Caki2 (cell line): ENCODE measurements at regions not wholly inside any gene's neighbourhood (a gene's known extent, or its start where the extent isn't known, plus 50 kb on each side); places are given as distances from the start of the nearest gene placed in this dataset.
"Not testable (repeated sequence)": the region's sequence is repeated elsewhere in the genome, so short reads cannot be mapped to it uniquely, and the experiment has no call there.

Experiments
- DNase-seq: peaks from one replicate; pipeline ENCODE4 v3.0.0-alpha.2; 2015; ENCODE audit warnings: low read depth
- in situ Hi-C: cut with HindIII; loops from 2 replicates; pipeline ENCODE4 v1.10.0; 2016; ENCODE audit warnings: low sequenced_read_pairs, low pct_unique_long_range_greater_than_20kb, mixed read lengths

DNA sequence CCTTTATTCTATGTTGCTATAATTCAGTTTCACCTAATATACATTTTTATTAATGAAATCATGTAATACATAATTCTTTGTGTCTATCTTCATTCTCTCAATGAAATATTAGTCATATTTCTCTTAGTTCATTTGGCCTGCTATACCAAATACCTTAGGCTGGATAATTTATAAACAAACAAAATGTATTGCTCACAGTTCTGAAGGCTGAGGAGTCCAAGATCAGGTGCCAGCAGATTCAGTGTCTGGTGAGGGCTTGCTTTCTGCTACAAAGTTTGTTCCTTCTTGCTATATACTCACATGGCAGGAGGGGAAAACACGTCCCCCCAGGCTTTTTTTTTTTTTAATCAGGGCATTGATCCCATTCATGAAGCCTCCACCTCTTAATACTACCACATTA is 143.4 kb upstream of the GRB10 start:
- DNase-seq = no peak
- in situ Hi-C loops = no loop called here

- in situ Hi-C loops = no loop called here
Observed at GRCh38 chr7:50923476-50923875, 140.8 kb upstream of the GRB10 start.

DNA sequence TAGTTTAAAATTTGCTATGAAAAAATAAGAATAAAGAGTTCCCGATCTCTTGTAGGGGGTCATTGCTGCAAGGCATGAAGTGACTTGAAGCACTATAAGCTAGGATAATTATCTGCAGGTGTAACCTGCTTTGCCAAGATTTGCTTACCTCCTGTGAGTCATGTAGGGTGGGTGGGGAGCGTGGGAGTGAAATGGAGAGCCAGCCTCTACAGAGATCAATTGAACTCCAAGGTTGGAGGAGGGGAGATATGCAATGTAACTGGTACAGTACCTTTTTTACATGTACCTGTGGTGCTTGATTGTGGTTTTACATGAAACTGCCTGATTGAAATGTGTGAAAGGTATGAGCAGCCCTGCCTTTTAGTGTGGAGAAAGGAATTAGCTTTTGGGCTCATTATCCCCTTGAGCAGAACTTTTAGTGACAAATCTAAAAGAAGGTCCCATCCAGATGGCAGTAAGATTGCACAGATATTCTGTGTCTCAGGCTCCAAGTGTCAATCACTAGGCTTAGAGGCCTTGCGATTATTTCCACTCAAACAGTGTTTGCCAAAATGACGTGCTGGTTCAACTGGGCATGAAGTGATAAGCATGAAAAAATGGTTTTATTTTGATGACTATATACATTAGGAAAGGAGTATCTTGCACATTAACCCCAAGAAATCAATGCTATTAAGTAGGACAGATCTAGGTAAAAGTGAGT is 138.6 kb upstream of the GRB10 start:
- DNase-seq = no peak
- in situ Hi-C loops = no loop called here

More at GRCh38 chr7:50923476-50923875, 140.8 kb upstream of the GRB10 start:
- no peak for DNase-seq

DNA sequence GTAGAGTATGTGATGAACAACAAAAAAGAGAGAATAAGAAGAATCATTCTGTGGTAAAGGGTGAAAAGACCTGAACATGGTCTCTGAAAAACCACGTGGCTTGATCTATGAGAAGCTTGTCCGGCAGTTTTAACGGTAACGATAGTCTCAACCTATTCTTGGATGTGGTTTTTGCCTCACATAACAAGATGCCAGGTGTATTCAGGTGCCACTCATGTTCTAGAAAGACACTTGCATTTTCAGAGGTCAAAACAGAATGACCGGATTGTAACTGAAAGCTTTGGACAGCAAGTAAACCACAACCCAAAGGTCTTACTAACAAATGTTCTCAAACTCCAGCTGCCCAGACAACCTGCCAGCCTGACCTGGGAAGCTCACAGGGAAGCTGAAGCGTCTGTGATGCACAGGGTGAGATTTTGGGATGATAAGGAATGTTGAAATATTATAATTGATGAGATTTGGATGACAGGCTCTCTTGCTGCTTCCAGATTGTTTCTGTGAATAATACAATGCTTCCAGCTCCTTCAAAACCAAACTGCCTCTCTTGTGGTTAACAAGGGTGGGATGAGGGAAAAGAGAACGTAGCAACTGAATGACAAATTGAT is 137.4 kb upstream of the GRB10 start:
- no peak for DNase-seq
- in situ Hi-C loops = no loop called here

- in situ Hi-C loops = no loop called here
- no peak for DNase-seq
Observed at GRCh38 chr7:50915621-50916020, 132.9 kb upstream of the GRB10 start.

DNA sequence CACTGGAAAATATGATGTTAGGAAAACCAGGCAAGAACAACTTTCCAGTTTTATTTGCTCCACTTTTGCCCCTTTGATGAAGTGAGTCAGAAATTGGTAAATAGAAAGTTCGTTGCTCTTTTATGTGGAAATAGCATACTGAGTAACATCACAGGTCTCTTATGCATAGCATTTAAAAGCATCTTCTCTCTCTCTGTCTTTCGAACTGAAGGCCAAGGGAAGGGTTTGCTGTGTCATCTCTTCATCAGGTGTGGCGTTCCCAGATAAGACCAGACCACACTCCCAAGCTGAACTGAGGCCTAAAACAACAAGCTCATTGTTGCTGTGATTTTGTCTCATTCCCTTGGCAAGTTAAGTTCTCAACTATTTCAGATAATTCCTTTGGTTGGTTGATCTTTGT is 131.8 kb upstream of the GRB10 start:
- in situ Hi-C loops = no loop called here

DNA sequence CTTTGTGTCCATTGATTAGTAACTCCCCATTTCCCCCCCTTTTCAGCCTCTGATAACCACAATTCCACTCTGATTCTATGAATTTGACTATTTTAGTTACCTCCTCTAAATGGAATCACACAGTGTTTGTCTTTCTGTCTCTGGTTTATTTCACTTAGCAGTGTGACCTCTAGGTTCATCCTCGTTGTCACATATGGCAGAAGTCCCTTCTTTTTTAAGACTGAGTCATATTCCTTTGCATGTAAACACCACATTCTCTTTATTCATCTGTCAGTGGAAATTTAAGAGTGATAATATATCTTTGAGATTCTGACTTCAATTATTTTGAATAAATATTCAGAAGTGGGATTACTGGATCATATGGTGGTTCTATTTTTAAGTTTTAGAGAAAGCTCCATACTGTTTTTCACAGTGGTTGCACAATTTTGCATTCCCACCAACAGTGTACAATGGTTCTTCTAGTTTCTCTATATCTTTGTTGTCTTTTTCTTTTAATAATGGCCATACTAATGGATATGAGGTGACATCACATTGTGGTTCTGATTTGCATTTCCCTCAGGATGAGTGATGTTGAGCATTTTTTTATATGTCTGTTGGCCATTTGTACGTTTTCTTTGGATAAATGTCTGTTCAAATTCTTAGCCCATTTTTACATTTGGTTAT is 126.1 kb upstream of the GRB10 start:
- DNase-seq = no peak

More for the DNA sequence above, 131.8 kb upstream of the GRB10 start:
- no peak for DNase-seq

GRCh38 chr7:50898604-50899477 is 116.1 kb upstream of the GRB10 start:
- DNase-seq, in situ Hi-C loops: not testable (repeated sequence)

More for the DNA sequence above, 126.1 kb upstream of the GRB10 start:
- in situ Hi-C loops = no loop called here

GRCh38 chr7:50887061-50887460 is 104.4 kb upstream of the GRB10 start:
- in situ Hi-C loops, DNase-seq: not testable (repeated sequence)

DNA sequence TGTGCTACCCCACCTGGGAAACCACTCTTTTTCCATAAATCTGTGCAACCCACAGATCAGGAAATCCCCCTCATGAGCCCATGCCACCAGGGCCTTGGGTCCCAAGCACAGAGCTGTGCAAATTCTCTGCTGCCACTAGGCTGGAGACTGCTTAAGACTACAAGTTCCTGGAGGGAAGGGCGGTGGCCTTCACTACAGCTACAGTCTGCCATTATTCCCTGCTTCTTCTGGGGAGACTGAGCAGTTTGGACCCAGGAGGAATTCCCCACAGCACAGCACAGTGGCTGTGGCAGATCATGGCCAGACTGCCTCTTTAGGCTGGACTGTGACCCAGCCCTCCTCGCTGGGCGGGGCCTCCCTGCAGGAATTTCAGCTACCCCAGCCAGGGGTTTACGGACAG is 89.7 kb upstream of the GRB10 start:
- in situ Hi-C loops = no loop called here
- no peak for DNase-seq

GRCh38 chr7:50869108-50869725 is 86.5 kb upstream of the GRB10 start:
- in situ Hi-C loops = no loop called here
- peak; percentile 91 for DNase-seq

DNA sequence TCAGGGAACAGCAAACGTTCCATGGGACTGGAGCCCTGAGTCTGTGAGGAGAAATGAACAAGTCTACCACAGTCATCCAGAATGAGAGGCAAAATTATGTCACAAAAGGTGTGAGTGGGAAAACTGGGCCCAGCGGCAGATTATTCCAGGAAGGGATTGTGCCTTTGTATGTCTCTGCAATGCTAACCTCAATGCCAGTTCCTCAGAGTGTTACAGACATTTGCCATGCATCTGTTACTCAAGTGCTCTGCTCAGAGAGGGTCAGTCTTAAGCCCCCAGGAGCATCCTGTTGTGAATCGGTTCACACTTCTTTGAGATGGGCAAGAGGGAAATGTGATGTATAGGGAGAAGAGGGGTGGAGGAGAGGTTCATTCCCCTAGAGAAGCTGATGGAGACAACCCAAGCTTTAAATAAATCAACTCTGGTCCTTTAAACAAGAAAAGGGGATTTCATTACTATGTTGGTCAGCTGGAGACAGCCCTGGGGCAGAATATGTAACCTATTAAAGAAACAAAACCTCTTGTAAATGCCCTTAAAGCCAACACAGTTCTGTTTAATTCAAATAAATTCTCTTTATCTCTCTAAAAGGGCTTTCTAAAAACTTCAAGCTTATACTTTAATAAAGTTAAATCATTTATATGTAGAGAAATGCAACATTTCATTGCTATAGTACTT is 85.9 kb upstream of the GRB10 start:
- peak; percentile 80 for DNase-seq
- in situ Hi-C loops = no loop called here

GRCh38 chr7:50867034-50867356 is 84.3 kb upstream of the GRB10 start:
- DNase-seq = no peak
- in situ Hi-C loops = no loop called here

- in situ Hi-C loops = no loop called here
- DNase-seq = no peak
Observed at GRCh38 chr7:50866343-50867033, 83.8 kb upstream of the GRB10 start.

GRCh38 chr7:50865450-50865849 is 82.8 kb upstream of the GRB10 start:
- in situ Hi-C loops = no loop called here
- no peak for DNase-seq

- in situ Hi-C loops = no loop called here
- DNase-seq = no peak
Observed at GRCh38 chr7:50864694-50865093, 82.0 kb upstream of the GRB10 start.

DNA sequence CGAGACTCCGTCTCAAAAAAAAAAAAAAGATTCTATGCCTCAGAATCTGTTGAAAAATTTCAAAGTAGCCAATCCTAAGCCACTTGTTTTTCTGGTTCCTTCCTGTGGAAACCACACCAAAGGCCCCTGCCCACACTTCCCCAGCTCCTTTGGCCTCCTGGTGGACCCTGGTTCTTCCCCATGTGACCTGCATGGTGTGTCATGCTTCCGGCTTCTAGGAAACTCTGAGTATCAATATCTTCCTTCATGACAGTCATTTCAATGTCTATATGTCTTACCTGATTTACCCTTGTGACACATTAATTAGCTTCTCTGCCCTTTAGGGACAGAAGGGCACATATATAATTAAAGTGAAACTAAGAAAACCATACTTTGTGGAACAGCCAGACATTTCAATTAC is 80.4 kb upstream of the GRB10 start:
- in situ Hi-C loops = no loop called here
- DNase-seq = no peak
